NOMO-1 treated with DMSO at 0.1 percent for 48 hours (cell line): ENCODE measurements at regions not wholly inside any gene's neighbourhood (a gene's known extent, or its start where the extent isn't known, plus 50 kb on each side); places are given as distances from the start of the nearest gene placed in this dataset.

Experiments used
- DNase-seq: peaks from one replicate; lab custom pipeline; 2025; ENCODE audit not compliant: unreplicated experiment; lab: John Stamatoyannopoulos, UW

GRCh38 chr4:138298431-138298830 is 56.3 kb upstream of the SLC7A11 start:
- no peak for DNase-seq

- no peak for DNase-seq
These were observed 55.7 kb upstream of the SLC7A11 start for GRCh38 chr4:138297743-138298405.

- DNase-seq = no peak
These were observed 50.2 kb upstream of the SLC7A11 start for GRCh38 chr4:138292321-138292720.
